GM18870 (cell line): ENCODE measurements at regions not wholly inside any gene's neighbourhood (a gene's known extent, or its start where the extent isn't known, plus 50 kb on each side); places are given as distances from the start of the nearest gene placed in this dataset.
"Not testable (repeated sequence)": the region's sequence is repeated elsewhere in the genome, so short reads cannot be mapped to it uniquely, and the experiment has no call there.

Source experiments
- ATAC-seq: cut with Tn5 transposase; IDR thresholded peaks from one replicate; pipeline ENCODE4 v1.9.1; 2021; ENCODE audit warnings: moderate library complexity; ENCODE audit not compliant: unreplicated experiment

DNA sequence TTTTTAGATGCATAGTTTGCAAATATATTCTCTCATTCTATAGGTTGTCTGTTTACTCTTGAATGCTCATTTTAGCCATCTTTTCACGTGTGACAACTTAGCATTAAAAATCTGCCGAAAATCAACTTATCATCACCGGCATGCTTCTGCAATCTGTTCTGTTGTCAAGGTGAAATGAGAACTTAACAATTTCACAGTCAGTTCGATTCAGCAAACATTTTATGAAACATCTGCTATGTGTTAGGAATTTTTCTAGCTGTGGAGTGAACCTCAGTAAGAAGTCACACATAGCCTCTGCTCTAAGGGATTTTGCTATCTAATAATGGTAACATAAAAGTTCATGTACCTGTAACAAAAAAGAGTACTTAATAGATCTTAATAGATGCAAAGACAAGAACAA lies 256.1 kb downstream of the ZWINT start:
- ATAC-seq, result no peak

DNA sequence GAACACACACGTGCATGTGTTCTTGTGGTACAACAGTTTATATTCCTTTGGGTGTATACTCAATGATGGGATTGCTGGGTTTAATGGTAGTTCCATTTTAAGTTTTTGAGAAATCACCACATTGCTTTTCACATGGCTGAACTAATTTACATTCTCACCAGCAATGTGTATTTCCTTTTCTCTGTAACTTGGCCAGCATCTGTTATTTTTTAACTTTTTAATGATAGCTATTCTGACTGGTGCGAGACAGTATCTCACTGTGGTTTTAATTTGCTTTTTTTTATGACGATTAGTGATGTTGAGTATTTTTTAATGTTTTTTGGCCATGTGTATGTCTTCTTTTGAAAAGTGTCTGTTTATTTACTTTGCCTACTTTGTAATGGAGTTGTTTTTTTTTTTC lies 256.6 kb downstream of the ZWINT start:
- no peak for ATAC-seq

DNA sequence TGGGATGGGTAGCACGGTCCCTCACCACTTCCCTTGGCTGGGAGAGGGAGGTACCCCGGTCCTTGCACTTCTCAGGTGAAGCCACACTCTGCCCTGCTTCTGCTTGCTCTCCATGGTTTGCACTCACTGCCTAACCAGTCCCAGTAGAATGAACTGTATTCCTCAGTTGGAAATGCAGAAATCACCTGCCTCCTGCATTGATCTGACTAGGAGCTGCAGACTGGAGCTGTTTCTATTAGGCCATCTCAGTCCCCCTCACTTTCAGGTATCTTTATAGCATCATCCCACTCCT lies 264.9 kb downstream of the ZWINT start:
- ATAC-seq, result no peak

DNA sequence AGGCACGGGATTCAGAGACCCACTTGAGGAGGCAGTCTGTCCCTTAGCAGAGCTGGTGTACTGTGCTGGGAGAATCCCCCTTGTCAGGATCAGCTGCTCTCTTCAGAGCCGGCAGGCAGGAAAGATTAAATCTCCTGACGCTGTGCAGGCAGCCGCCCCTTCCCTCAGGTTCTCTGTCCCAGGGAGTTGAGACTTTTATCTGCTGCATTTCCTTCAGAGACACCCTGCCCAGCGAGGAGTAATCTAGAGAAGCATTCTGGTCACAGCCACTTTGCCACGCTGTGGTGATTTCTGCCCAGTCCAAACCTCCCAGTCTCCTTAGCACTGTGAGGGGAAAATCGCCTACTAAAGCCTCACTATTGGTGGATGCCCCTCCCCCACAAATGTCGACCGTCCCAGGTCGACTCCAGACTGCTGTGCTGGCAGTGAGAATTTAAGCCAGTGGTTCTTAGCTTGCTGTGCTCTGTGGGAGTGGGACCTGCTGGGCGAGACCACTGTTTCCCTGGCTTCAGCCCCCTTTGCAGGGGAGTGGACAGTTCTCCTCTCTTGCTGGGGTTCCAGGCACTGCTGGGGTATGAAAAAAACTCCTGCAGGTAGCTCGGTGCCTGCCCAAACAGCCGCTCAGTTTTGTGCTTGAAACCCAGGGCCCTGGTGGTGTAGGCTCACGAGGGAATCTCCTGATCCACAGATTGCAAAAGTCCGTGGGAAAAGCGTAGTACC lies 265.4 kb downstream of the ZWINT start:
- ATAC-seq, result no peak

DNA sequence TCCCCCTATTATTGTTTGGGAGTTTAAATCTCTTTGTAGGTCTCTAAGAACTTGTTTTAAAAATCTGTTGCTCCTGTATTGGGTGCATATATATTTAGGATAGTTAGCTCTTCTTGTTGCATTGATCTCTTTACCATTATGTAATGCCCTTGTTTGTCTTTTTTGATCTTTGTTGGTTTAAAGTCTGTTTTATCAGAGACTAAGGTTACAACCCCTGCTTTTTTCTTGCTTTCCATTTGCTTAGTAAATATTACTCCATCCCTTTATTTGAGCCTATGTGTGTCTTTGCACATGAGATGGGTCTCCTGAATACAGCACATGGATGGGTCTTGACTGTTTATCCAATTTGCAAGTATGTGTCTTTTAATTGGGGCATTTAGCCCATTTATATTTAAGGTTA lies 267.4 kb downstream of the ZWINT start:
- ATAC-seq, result not testable (repeated sequence)

DNA sequence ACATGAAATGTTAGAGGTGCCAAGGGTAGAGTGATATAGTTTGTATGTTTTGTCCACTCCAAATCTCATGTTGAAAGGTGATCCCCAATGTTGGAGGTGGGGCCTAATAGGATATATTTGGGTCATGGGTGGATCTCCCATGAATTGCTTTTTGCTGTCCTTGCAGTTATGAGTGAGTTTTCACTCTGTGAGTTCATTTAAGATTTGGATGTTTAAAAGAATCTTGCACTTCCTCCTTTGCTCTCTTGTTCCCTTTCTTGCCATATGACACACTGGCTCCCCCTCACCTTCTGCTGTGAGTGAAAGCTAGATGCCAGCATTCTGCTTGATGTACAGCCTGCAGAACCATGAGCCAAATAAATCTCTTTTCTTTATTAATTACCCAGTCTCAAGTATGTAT lies 269.2 kb downstream of the ZWINT start:
- no peak for ATAC-seq

DNA sequence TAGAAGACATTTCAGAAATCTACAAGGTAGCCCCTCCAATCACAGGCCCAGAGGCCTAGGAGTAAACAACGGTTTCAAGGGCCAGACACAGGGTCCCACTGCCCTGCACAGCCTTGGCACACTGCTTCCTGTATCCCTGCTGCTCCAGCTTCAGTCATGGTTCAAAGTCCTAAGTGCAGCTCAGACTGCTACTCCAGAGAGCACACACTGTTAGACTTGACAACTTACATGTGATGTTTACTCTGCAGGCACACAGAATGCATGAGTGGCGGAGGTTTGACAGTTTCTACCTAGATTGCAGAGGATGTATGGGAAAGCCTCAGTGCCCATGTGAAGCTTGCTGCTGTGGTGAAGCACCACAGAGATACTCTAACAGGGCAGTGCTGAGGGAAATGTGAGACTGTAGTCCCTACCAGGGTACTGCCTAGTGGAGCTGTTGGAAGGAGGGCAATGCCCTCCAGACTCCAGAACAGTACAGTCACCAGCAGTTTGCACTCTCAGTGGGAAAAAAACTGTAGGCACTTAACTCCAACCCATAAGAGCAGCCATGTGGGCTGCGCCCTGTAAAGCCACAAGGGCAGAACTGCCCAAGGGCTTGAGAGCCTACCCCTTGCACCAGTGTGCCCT lies 270.0 kb downstream of the ZWINT start:
- no peak for ATAC-seq

DNA sequence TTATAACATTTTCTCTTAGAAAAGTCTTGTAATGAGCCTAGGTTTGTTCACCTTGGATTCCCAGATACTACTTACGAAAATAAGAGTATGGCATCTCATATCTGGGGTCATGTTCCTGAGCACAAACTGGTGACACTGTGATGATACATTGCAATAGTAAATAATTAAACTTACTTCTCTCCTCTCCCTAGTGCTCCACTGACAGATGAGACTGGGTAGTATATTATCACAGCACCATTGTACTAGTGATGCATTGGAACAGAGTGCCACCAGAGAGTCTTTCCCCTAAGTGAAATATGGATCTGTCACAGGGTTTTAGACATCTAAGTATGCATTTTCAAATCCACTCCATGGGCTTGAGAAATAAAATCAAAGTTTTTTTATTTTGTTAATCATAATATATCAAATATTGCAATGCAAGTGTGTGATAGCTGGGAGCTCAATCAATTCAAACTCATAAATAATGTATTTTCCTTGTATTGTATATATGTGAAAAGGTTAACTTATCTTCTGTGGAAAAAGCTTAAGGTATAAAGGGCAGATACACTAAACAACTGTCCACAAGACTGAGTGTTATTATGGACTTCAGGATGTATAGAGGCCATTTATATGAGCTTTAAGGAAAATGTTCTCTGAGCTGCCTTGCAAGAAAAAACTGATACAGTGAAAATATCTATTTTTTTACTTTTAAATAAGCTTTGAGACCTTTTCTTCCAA lies 275.5 kb downstream of the ZWINT start:
- ATAC-seq, result no peak

DNA sequence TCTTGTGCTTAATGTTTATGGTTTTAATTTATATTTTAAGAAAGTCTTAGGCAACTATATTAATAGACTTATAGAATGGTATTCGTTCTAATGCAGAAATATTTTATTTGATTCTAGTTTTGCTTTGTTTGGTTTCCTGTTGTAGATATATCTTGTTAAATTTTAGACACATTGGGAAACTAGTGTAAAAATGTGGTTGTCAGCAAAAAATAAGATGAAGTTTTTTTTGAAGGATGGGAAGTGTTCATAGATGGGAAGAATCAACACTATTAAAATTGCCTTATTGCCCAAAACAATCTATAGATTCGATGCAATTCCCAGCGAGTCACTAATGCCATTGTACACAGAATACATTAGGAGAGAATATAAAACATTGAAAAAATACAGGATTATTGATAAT lies 278.9 kb downstream of the ZWINT start:
- ATAC-seq, result no peak

DNA sequence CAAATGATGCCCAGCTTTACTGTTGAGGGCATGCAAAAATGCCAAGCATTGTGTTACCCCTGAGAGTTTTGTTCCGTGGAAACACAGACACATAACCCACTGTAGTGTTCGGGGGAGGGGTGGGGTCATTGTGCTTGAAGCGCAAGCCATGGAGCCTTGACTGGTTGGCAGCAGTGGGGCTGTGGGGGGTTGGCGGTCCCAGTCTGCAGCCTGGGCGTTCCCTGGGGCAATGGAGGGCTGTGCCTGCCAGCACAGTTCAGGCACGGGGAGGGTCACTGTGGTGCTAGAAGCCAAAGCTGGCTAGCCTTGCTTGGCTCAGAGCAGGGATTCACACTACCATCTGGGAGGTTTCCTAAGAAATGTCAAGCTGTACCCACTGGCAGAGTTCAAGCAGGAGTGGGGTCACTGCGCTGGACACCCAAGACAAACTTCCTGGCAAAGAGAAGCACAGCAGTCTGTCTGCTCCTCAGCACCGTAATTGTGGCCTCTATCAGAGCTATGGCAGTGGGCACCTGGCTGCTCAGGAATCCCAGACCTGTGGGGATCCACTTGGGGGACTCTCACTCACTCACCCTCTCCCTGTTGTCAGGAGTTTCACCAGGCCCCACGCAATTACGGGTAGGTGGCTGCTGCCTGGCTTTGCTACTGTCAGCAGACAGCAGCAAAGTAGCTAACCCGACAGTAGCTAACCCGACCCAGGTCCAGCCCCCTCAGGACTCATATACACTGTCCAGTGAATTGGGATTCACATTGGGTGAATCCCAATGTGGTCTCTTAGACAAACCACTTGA lies 292.4 kb downstream of the ZWINT start:
- ATAC-seq, result no peak

DNA sequence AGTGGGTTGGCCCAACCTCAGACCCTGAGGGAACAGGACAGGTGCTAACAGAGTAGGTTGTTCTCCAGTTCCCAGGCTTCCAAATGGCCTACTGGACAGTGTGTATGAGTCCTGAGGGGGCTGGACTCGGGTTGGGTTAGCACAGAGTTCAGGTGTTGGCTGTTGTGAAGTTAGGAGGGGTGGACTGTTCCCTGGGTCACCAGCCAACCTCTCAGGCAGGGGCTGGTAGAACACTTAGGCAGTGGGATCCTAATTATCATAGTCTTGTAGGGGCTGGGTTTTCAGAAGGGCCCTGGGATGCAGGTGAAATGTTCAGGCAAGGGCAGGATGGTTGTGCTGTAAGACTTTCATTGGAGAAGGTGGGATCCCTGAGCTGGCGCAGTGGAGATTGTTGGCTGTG lies 293.0 kb downstream of the ZWINT start:
- no peak for ATAC-seq

DNA sequence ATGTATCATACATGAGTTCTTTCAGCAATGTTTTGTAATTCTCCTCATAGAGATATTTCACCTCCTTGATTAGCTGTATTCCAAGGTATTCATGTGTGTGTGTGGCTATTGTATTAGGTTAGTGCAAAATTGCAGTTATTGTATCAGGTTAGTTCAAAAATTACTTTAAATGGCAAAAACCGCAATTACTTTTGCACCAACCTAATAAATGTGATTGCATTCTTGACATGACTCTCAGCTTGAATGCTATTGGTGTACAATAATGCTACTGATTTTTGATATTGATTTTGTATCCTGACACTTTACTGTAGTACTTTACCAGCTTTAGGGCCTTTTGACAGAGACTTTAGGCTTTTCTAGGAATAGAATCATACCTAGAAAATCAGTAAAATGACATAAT lies 297.4 kb downstream of the ZWINT start:
- ATAC-seq, result no peak

DNA sequence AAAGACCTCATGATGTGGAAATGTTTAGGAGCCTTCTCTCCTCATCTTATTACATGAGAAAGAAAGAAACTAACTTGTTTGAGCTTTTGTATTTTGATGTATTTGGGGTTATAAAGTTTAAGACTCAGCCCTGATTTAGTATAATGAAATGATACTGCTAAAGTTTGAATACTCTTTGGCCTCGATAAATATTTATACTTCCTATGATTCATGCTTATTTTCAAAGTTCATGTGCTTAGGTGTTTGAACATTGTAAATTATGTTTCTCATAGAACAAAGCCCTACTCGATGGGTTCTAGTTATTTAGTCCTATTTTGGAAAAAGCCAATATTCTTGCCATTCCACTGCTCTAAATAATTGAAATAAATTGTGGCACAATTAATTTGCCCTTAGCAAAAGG lies 303.2 kb downstream of the ZWINT start:
- no peak for ATAC-seq

DNA sequence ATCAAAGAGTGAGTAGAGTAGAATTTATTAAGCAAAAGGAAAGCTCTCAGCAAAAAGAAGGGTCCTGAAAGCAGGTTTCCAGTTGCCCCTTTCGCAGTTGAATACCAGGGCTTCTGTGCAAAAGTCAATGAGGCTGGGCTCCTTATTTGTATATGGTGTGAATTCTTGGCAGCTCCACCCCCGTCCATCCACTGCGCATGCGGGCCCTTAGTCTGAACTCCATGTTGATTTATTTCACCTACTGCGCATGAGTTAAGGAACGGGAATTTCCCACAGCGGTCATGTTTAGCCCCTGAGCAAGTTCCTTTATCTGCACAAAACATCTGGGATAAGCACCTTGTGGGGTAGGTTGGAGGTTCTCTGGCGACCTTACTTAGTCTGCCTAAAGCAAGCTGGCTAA lies 325.6 kb downstream of the ZWINT start:
- no peak for ATAC-seq

DNA sequence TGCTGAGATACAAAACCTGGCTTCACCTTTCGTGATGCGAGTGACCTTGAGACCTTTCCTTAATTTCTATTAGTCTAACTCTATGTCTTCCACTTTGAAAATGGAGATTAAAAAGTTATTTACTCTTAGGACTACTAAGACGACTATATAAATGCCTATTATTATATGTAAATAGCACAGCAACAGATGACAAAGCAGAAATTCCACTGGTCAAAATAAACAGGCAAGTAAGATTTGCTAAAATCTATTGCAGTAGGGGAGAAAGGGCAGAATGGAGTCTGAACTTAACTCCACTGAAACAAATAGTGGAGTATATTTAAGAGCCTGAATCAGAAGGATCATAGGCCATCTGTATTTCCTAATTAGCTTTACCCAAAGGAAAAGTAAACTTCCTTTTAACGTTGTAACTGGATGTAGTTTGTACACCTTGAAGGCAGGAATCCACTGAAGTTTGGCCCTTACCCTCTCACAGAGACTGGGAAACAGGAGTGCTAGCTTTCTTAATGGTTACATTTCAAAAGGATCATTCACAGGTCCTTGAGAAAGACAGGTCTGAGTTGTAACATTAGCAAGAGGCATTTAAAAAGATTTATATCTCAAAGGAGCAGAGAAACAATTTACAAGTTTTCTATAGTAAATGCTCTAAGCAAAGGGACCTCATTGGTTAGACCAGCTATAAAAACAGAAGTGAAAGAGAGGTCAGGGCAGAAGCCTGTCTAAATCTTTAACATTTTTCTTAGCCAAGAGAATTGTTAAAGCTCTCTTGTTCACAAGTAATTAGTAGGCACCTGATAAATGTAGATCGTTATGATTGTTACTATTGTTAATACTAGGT lies 332.5 kb downstream of the ZWINT start:
- ATAC-seq, result no peak

DNA sequence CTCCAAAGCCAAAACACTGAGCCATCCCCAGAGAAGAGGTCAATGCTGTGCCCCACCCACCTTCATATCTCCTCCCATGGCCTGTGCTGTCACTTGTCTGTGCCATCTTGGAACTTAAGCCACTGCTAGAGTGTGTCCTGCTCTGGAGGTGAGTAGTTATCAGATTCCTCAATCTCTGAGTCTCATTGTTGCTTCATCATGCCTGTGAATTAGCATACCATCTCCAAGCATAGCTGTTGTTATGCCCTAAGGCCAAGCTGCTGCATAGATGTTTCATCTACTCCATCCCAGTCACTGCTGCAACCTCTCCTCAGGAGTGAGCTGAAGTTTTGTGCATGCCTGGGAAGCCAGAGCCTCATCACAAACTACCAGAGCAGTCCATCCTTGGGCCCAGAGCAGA lies 349.0 kb downstream of the ZWINT start:
- no peak for ATAC-seq

DNA sequence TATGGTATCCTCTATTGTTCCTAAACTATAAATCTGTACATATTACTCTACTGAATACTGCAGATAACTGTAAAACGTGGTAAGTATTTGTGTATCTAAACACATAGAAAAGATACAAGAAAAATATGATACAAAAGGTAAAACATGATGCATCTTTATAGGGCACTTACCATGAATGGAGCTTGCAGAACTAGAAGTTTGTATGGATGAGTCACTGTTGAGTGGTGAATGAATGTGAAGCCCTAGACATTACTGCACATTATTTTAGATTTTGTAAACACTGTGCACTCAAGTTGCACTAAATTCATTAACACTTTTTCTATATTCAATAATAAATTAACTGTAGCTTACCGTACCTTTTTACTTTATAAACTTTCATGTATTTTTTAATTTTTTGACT lies 357.5 kb downstream of the ZWINT start:
- ATAC-seq, result no peak

DNA sequence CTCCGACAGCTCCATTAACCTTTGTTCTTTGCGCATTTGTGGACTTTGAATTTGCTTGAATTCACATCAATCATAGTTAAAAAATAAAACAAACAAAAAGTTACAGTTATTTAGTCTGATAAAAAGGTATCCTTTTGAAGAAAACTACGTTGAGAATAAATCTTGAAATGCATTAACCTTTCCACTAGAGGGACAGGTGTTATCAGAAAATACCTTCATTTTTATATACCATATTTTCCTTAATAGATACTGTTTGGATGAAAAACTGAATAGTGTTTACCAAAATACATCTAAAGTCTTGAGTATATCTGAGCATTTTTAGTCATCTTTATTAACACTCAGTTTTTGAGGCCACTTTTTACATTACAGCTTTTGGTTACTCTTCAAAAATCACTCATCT lies 371.9 kb downstream of the ZWINT start:
- ATAC-seq, result no peak

DNA sequence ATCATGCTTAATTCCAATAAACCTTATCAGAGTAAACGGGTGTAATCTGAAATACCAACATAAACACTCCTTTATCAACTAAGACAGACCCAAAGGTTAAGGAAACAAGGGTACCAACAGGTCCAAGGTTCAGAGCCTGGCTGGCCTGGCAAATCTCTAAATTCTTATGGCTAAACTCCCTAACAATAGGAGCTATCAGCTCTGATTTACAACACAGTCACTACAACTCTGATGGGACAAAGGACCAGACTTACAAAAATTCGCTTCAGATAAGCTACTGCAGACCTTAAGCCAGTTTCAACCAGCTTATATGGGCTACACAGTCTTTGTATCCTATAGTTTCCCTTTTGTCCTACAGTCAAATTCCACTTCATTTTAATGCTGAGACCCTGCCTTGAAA lies 381.9 kb downstream of the ZWINT start:
- ATAC-seq, result no peak

DNA sequence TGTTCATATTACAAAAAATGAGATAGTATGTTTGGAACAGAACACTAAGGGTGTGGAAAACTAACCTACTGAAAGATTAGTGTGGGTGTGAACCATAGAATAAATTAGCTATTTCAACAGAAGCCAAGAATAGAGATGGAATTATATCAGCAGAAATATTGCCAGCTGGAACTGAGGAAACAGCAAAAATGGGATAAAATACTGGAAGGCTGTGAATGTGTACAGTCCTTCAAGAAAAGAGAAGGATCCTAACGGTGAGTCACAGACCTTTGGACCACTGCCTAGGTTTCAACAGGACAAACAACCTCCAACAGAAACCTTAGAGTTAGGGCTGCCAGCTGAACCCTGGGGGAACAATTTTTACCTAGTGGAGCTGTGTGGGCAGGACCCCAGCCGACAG lies 395.0 kb downstream of the ZWINT start:
- no peak for ATAC-seq

DNA sequence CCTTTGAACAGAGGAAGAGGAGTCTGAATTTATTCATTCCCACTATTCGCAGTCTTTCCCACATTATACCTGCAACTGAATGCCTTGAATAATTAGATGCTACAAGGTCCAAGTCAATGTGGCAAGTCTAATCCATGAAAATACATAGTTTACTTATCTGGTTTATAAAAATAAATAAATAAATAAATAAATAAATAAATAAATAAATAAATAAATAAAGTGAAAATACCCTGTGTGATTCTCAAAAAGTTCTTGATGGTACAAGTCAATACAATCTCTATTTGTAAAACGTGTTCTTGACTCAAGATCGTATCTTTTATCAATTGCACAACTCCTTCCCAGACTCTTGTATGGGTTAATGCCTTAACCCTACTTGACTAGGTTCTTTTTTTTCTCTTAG lies 417.7 kb downstream of the ZWINT start:
- ATAC-seq, result no peak
